ENCODE measurements at regions not wholly inside any gene's neighbourhood (a gene's known extent, or its start where the extent isn't known, plus 50 kb on each side); places are given as distances from the start of the nearest gene placed in this dataset.

DNA sequence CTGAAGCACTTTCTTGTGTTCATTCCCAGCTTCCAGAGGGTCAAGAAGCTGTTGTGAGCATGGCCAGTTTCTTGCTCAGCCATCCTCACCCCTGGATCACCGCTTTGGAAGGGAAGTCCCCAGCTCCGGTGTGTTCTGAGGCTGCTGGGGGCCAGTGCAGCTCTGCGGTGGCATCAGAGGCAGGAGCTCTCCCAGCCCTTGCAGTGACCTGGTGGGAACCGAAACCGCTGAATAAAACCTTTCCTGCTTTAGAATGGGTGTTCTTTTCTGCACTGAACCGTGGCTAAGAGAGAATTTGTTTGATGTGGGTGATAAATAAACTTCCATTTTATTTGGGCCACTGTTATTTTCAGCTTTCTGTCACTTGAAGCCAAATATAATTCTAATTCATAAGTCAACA lies 450.9 kb upstream of the VSTM2A start:
- no peak for TF ChIP-seq EZH2phosphoT487 (IDR thresholded peaks at IDR 0.05; ENCODE audit: borderline replicate concordance)
- TF ChIP-seq, protein P1, sequence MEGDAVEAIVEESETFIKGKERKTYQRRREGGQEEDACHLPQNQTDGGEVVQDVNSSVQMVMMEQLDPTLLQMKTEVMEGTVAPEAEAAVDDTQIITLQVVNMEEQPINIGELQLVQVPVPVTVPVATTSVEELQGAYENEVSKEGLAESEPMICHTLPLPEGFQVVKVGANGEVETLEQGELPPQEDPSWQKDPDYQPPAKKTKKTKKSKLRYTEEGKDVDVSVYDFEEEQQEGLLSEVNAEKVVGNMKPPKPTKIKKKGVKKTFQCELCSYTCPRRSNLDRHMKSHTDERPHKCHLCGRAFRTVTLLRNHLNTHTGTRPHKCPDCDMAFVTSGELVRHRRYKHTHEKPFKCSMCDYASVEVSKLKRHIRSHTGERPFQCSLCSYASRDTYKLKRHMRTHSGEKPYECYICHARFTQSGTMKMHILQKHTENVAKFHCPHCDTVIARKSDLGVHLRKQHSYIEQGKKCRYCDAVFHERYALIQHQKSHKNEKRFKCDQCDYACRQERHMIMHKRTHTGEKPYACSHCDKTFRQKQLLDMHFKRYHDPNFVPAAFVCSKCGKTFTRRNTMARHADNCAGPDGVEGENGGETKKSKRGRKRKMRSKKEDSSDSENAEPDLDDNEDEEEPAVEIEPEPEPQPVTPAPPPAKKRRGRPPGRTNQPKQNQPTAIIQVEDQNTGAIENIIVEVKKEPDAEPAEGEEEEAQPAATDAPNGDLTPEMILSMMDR (conservative IDR thresholded peaks at IDR 0.05; ENCODE audit: low read length): no peak
- Histone ChIP-seq H3K36me3 (ENCODE audit: insufficient read depth, low read length) (no peaks in the 10 kb centered on the region), H3K79me2 (ENCODE audit: insufficient read depth, low read length) (no peaks in the 10 kb centered on the region), H4K20me1 (ENCODE audit: insufficient read depth, low read length, poor library complexity, severe bottlenecking) (no peaks in the 10 kb centered on the region), H2AFZ (ENCODE audit: low read length) (no peak overlapping the region), H3K27me3 (ENCODE audit: insufficient read depth, low read length, poor library complexity, severe bottlenecking) (no peaks in the 10 kb centered on the region), H3K9ac (ENCODE audit: low read depth, low read length, poor library complexity, severe bottlenecking) (no peak overlapping the region), H3K4me2 (ENCODE audit: low read depth, low read length, poor library complexity, severe bottlenecking) (no peak overlapping the region), H3K4me1 (ENCODE audit: insufficient read depth, low read length, poor library complexity, severe bottlenecking) (no peaks in the 10 kb centered on the region), H3K9me3 (ENCODE audit: insufficient read depth, low read depth, low read length) (no peaks in the 10 kb centered on the region), H3K4me3 (ENCODE audit: low read length, poor library complexity, severe bottlenecking) (no peak overlapping the region), H3F3A (ENCODE audit: low read depth) (no peaks in the 10 kb centered on the region), H3K9me2 (replicated peaks; ENCODE audit: low read depth, low read length) (no peaks in the 10 kb centered on the region)

DNA sequence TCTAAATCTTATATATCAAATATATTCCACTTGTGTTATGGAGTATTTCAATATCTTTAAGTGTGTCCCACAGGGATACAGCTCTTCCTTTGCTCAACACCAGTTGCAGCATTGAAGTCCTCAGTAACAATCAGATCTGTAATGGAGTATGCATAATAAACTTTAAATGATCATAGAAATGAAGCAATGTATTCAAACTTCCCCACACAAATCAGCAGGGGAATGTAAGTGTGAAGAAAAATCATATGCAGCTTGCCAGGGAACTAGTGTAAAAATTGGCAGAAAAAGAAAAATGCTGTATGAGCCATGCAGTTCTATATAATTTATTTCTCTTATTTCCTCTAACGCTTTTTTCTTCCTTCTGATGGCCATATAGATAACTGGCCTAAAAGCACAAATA lies 444.3 kb upstream of the VSTM2A start:
- Histone ChIP-seq H3F3A (ENCODE audit: low read depth) (no peaks in the 10 kb centered on the region), H3K4me2 (ENCODE audit: low read depth, low read length, poor library complexity, severe bottlenecking) (no peak overlapping the region), H3K9ac (ENCODE audit: low read depth, low read length, poor library complexity, severe bottlenecking) (no peak overlapping the region), H3K36me3 (ENCODE audit: insufficient read depth, low read length) (no peaks in the 10 kb centered on the region), H3K9me2 (replicated peaks; ENCODE audit: low read depth, low read length) (no peaks in the 10 kb centered on the region), H4K20me1 (ENCODE audit: insufficient read depth, low read length, poor library complexity, severe bottlenecking) (no peaks in the 10 kb centered on the region), H3K27me3 (ENCODE audit: insufficient read depth, low read length, poor library complexity, severe bottlenecking) (no peaks in the 10 kb centered on the region), H3K9me3 (ENCODE audit: insufficient read depth, low read depth, low read length) (no peaks in the 10 kb centered on the region), H3K4me1 (ENCODE audit: insufficient read depth, low read length, poor library complexity, severe bottlenecking) (no peaks in the 10 kb centered on the region), H3K79me2 (ENCODE audit: insufficient read depth, low read length) (no peaks in the 10 kb centered on the region), H3K4me3 (ENCODE audit: low read length, poor library complexity, severe bottlenecking) (no peak overlapping the region), H2AFZ (ENCODE audit: low read length) (no peak overlapping the region)
- no peak for TF ChIP-seq EZH2phosphoT487 (IDR thresholded peaks at IDR 0.05; ENCODE audit: borderline replicate concordance)
- TF ChIP-seq, protein P1 (conservative IDR thresholded peaks at IDR 0.05; ENCODE audit: low read length): no peak

DNA sequence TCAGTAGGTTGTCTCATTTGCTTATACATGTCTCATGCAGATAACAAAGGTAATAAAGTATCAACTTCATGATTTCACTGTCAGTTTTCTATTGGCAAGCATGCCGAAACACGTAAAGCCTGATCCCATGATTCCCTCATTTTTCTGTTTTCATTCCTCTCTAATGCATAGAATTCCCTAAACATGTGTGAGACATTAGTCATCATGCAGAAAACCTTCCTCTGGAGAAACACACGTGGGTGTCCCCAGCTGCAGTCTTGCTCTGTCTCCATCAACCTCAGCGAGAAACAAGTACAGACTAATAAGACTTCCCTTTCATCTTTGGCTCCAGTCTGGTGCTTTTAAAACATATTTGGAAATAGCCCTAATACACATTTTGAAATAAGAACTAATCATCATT lies 432.7 kb upstream of the VSTM2A start:
- H3K27me3 ChIP-seq (ENCODE audit: insufficient read depth, low read length, poor library complexity, severe bottlenecking): no peaks in the 10 kb centered on the region
- TF ChIP-seq EZH2phosphoT487 (IDR thresholded peaks at IDR 0.05; ENCODE audit: borderline replicate concordance): no peak
- TF ChIP-seq, protein P1 (conservative IDR thresholded peaks at IDR 0.05; ENCODE audit: low read length): no peak
- no peaks in the 10 kb centered on the region for H3K36me3 ChIP-seq (ENCODE audit: insufficient read depth, low read length)
- no peak overlapping the region for H3K4me3 ChIP-seq (ENCODE audit: low read length, poor library complexity, severe bottlenecking)
- H4K20me1 ChIP-seq (ENCODE audit: insufficient read depth, low read length, poor library complexity, severe bottlenecking): no peaks in the 10 kb centered on the region
- no peak overlapping the region for H2AFZ ChIP-seq (ENCODE audit: low read length)
- H3K4me1 ChIP-seq (ENCODE audit: insufficient read depth, low read length, poor library complexity, severe bottlenecking): no peaks in the 10 kb centered on the region
- no peaks in the 10 kb centered on the region for H3K9me2 ChIP-seq (replicated peaks; ENCODE audit: low read depth, low read length)
- no peaks in the 10 kb centered on the region for H3K9me3 ChIP-seq (ENCODE audit: insufficient read depth, low read depth, low read length)
- no peaks in the 10 kb centered on the region for H3F3A ChIP-seq (ENCODE audit: low read depth)
- no peak overlapping the region for H3K4me2 ChIP-seq (ENCODE audit: low read depth, low read length, poor library complexity, severe bottlenecking)
- H3K79me2 ChIP-seq (ENCODE audit: insufficient read depth, low read length): no peaks in the 10 kb centered on the region
- no peak overlapping the region for H3K9ac ChIP-seq (ENCODE audit: low read depth, low read length, poor library complexity, severe bottlenecking)

Measured in Loucy (cell line).